Ascending aorta (tissue), 2 donors: ENCODE measurements at regions not wholly inside any gene's neighbourhood (a gene's known extent, or its start where the extent isn't known, plus 50 kb on each side); places are given as distances from the start of the nearest gene placed in this dataset.
"Not testable (repeated sequence)": the region's sequence is repeated elsewhere in the genome, so short reads cannot be mapped to it uniquely, and the experiment has no call there.

ENCODE experiments used
- DNase-seq, 2 donors: peaks; one replicate each; pipeline ENCODE4 v3.0.0-alpha.2; 2019; ENCODE audit warnings: low spot score in 2 of 2
- H3K27ac ChIP-seq, 2 donors: fragments of 200-600 bp; sonication (generic); one replicate each; pipeline ENCODE4 v1.5.1; 2016 to 2017; ENCODE audit warnings: mild to moderate bottlenecking in 1 of 2
- H3K27me3 ChIP-seq: fragments of 200-600 bp; sonication (generic); one replicate; pipeline ENCODE4 v1.5.1; 2017
- H3K36me3 ChIP-seq, 2 donors: fragments of 200-600 bp; sonication (generic); one replicate each; pipeline ENCODE4 v1.5.1; 2016
- H3K4me1 ChIP-seq, 2 donors: fragments of 200-600 bp; sonication (generic); one replicate each; pipeline ENCODE4 v1.5.1; 2016 to 2017; ENCODE audit warnings: mild to moderate bottlenecking in 1 of 2
- H3K4me3 ChIP-seq, 2 donors: fragments of 200-600 bp; sonication (generic); one replicate each; pipeline ENCODE4 v1.5.1; 2016 to 2017; ENCODE audit warnings: mild to moderate bottlenecking in 1 of 2
- H3K9me3 ChIP-seq, 2 donors: fragments of 200-600 bp; sonication (generic); one replicate each; pipeline ENCODE4 v1.5.1; 2016
- intact Hi-C: fragments of 100-400 bp; cut with DNase I; formaldehyde crosslinking; loops from one replicate; pipeline ENCODE4 v1.15.1; 2023
- TF ChIP-seq, protein P1 (sequence below), 3 experiments: fragments of 200-600 bp in 2 of 3; fragments of 450-650 bp in 1 of 3; sonication (generic) in 2 of 3; IDR thresholded peaks; one replicate each; pipeline ENCODE4 v1.5.1; 2016 to 2019; ENCODE audit warnings: antibody characterized with exemption in 3 of 3, mild to moderate bottlenecking in 1 of 3, moderate library complexity in 1 of 3

GRCh38 chr4:189740873-189741272, 199.8 kb upstream of the FRG1 start:
- TF ChIP-seq, protein P1, sequence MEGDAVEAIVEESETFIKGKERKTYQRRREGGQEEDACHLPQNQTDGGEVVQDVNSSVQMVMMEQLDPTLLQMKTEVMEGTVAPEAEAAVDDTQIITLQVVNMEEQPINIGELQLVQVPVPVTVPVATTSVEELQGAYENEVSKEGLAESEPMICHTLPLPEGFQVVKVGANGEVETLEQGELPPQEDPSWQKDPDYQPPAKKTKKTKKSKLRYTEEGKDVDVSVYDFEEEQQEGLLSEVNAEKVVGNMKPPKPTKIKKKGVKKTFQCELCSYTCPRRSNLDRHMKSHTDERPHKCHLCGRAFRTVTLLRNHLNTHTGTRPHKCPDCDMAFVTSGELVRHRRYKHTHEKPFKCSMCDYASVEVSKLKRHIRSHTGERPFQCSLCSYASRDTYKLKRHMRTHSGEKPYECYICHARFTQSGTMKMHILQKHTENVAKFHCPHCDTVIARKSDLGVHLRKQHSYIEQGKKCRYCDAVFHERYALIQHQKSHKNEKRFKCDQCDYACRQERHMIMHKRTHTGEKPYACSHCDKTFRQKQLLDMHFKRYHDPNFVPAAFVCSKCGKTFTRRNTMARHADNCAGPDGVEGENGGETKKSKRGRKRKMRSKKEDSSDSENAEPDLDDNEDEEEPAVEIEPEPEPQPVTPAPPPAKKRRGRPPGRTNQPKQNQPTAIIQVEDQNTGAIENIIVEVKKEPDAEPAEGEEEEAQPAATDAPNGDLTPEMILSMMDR (IDR thresholded peaks at IDR 0.05) = no peak
- intact Hi-C loops = no loop called here
- Histone ChIP-seq H3K4me1 (no peaks in the 10 kb centered on the region), H3K27me3 (no peaks in the 10 kb centered on the region), H3K4me3 (no peak overlapping the region), H3K9me3 (no peaks in the 10 kb centered on the region), H3K36me3 (no peaks in the 10 kb centered on the region), H3K27ac (no peak overlapping the region)
- no peak for DNase-seq

DNA sequence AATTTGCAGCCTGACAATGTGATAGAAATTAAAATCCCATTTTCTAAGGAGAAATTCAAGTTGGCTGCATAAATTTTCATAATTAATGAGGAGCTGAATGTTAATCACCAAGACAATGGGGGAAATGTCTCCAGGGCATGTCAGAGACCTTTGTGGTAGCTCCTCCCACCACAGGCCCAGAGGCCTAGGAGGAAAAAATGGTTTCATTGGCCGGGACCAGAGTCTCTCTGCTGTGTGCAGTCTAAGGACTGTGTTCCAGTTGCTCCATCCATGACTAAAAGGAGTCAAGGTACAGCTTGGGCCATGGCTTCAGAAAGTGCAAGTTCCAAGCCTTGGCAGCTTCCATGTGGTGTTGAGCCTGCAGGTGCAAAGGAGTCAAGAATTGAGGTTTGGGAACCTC, 187.6 kb upstream of the FRG1 start:
- intact Hi-C loops, H3K36me3 ChIP-seq, H3K27ac ChIP-seq, H3K9me3 ChIP-seq, H3K27me3 ChIP-seq, H3K4me3 ChIP-seq, DNase-seq, H3K4me1 ChIP-seq: not testable (repeated sequence)

DNA sequence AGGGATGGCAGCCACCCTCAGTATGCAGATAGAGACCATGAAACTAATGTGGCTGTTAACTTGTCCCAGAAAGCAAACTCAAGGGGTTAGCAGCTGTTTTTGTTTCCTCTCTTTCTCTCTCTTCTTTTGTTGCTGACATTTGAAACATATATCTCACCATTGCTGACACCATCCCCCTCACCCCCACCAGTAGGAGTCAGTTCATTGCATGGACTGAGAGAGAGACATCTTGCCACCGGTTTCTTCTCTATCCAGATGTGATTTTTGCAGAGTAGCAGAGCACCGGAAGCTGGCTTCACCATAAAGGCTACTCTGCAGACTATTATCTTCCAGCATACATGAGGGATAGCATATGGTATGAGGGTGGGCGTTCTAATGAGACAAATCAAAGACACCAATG, 177.1 kb upstream of the FRG1 start:
- H3K4me3 ChIP-seq = no peak overlapping the region
- TF ChIP-seq, protein P1 (IDR thresholded peaks at IDR 0.05) = no peak
- DNase-seq = no peak
- intact Hi-C loops = no loop called here
- H3K27ac ChIP-seq = no peak overlapping the region
- H3K36me3 ChIP-seq = no peaks in the 10 kb centered on the region
- no peaks in the 10 kb centered on the region for H3K9me3 ChIP-seq
- H3K27me3 ChIP-seq = no peaks in the 10 kb centered on the region
- H3K4me1 ChIP-seq = no peaks in the 10 kb centered on the region

DNA sequence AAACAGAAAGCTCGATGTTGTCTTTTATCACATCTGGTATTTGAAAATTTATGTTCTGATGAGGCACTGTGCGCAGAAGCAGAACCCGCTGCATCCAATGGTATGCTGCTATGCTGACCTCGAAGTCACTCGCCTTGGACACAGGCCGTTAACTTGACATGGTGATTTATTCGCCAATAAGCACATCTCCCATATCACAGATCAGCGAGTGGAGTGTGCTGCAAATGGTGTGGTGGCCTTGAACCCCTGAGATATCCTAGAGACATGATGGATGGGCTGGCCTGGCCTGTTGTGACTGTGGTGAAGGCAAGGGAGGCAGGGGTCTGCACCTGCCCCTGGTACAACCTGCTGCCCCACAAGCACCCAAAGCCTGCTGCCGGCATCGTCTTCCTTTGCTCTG, 175.4 kb upstream of the FRG1 start:
- intact Hi-C loops = no loop called here
- Histone ChIP-seq H3K36me3 (no peaks in the 10 kb centered on the region), H3K4me1 (no peaks in the 10 kb centered on the region), H3K9me3 (no peaks in the 10 kb centered on the region), H3K27me3 (no peaks in the 10 kb centered on the region), H3K4me3 (no peak overlapping the region), H3K27ac (no peak overlapping the region)
- no peak for DNase-seq
- TF ChIP-seq, protein P1 (IDR thresholded peaks at IDR 0.05) = no peak

DNA sequence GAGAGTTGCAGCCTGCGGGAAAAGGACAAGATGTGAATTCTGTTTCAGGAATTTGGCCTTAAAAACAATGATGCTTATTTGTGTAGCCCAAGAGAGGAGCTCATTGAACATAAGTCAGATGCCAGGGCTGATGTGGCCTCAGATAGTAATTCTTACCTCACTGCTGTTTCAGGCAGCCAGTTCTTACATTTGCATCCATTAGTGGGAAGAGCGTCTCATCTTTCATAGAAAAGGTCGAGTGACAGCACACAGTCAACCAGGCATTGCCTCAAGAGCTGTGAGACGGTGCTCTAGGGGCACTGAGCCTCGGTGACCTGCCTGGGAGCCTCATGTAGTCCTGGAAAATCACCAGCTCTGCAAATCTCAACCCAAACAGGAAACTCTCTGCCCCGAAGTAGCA, 174.9 kb upstream of the FRG1 start:
- no peak overlapping the region for H3K27ac ChIP-seq
- H3K4me3 ChIP-seq = no peak overlapping the region
- H3K9me3 ChIP-seq = no peaks in the 10 kb centered on the region
- no peak for DNase-seq
- intact Hi-C loops = no loop called here
- H3K36me3 ChIP-seq = no peaks in the 10 kb centered on the region
- no peaks in the 10 kb centered on the region for H3K4me1 ChIP-seq
- TF ChIP-seq, protein P1 (IDR thresholded peaks at IDR 0.05) = no peak
- H3K27me3 ChIP-seq = no peaks in the 10 kb centered on the region

DNA sequence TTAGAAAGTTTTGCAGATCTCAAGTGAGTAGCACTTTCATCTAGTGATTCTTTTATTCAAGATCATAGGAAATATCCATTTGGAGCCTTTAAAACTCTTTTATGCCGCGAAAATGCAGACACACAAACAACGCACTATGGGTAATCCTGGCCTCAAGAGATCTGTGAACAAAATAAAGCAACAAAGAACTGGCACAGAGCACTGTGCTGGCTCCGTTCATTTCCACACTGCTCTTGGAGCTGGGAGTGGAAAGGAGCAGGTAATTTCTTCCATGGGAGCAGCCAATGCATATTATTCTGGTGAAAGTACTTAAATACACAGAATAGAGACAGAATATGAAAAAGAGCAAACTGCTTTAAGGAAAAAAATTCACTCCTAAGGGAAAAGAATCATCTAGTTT, 172.7 kb upstream of the FRG1 start:
- no peak for DNase-seq
- Histone ChIP-seq H3K4me1 (no peaks in the 10 kb centered on the region), H3K36me3 (no peaks in the 10 kb centered on the region), H3K27ac (no peak overlapping the region), H3K27me3 (no peaks in the 10 kb centered on the region), H3K9me3 (no peaks in the 10 kb centered on the region), H3K4me3 (no peak overlapping the region)
- intact Hi-C loops = no loop called here
- TF ChIP-seq, protein P1 (IDR thresholded peaks at IDR 0.05) = no peak
